ENCODE measurements at regions not wholly inside any gene's neighbourhood (a gene's known extent, or its start where the extent isn't known, plus 50 kb on each side); places are given as distances from the start of the nearest gene placed in this dataset.

DNA sequence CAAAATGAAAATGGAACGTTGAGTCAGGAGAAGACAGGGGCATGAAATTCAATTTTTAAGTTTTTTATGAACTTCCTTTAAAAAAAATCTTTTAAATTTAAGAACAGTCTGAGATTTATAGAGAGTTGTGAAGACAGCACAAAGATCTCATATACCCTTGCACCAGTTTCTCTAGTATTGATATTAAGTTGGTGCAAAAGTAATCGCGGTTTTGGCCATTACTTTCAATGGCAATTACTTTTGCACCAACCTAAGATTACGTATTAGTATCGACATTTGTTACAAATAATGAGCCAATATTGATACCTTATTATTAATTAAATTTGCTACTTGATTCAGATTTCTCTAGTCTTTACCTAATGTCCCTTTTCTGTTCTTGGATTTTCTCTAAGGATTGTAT lies 684.4 kb upstream of the CDH8 start:
- H3K9me3 Mint-ChIP-seq = peaks cover 12% of the 10 kb centered on the region

DNA sequence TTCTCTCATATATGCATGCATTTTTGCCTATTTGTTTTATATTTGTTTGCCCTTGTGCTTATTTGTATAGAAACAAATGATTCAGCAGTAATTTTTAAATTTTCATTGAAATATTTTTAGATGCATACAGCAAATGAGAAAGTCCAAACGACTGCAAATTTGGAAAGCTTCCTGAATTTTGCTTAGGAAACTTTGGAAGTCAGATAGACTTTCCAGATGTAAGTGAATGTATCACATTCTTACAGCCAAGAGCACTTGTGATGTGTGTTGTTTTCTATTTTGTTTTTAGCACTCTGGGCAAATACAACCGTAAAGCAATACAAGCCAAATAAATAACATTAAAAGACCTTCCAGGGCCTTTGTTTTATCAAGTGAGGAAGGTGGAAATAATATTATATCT lies 680.8 kb upstream of the CDH8 start:
- intact Hi-C loops (cut with micrococcal nuclease) = no loop called here
- ATAC-seq (ENCODE audit: low read depth) (no peak), DNase-seq (no peak)
- peaks cover 12% of the 10 kb centered on the region for H3K9me3 Mint-ChIP-seq
- H3K27me3 Mint-ChIP-seq = no peaks in the 10 kb centered on the region
- TF ChIP-seq, protein P1, sequence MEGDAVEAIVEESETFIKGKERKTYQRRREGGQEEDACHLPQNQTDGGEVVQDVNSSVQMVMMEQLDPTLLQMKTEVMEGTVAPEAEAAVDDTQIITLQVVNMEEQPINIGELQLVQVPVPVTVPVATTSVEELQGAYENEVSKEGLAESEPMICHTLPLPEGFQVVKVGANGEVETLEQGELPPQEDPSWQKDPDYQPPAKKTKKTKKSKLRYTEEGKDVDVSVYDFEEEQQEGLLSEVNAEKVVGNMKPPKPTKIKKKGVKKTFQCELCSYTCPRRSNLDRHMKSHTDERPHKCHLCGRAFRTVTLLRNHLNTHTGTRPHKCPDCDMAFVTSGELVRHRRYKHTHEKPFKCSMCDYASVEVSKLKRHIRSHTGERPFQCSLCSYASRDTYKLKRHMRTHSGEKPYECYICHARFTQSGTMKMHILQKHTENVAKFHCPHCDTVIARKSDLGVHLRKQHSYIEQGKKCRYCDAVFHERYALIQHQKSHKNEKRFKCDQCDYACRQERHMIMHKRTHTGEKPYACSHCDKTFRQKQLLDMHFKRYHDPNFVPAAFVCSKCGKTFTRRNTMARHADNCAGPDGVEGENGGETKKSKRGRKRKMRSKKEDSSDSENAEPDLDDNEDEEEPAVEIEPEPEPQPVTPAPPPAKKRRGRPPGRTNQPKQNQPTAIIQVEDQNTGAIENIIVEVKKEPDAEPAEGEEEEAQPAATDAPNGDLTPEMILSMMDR (IDR thresholded peaks at IDR 0.05) = no peak
- H3K4me3 Mint-ChIP-seq = no peak overlapping the region
- no peaks in the 10 kb centered on the region for H3K36me3 Mint-ChIP-seq (ENCODE audit: low read depth)
- H3K4me1 Mint-ChIP-seq = no peaks in the 10 kb centered on the region
- H3K27ac Mint-ChIP-seq = no peak overlapping the region
- POLR2A ChIA-PET = no interaction called here
- CTCF ChIA-PET = no interaction called here

More for the DNA sequence above, 684.4 kb upstream of the CDH8 start:
- H3K27me3 Mint-ChIP-seq = no peaks in the 10 kb centered on the region
- CTCF ChIA-PET = no interaction called here
- no peaks in the 10 kb centered on the region for H3K36me3 Mint-ChIP-seq (ENCODE audit: low read depth)
- DNase-seq (no peak), ATAC-seq (ENCODE audit: low read depth) (no peak)
- no peak overlapping the region for H3K4me3 Mint-ChIP-seq
- intact Hi-C loops (cut with micrococcal nuclease) = no loop called here
- POLR2A ChIA-PET = no interaction called here
- TF ChIP-seq, protein P1 (IDR thresholded peaks at IDR 0.05) = no peak
- H3K4me1 Mint-ChIP-seq = no peaks in the 10 kb centered on the region
- H3K27ac Mint-ChIP-seq = no peak overlapping the region

DNA sequence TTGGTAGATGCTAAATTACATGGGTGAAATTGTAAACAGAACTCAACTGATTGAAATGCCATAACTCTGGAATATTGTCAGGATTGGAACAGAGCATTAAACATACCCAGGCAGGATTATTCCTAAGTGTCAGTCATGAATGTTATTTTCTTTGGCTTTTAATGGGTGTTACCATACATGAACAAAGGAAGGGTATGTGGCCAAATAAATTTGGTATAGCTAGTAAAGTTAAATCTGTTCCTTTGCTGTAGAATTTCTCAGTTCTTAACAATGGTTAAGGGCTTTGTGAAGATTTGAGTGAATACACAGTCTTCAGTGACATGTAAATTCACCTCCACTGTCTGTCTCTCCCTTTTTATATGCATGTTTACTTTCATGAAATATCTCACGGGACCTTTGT lies 679.5 kb upstream of the CDH8 start:
- TF ChIP-seq, protein P1 (IDR thresholded peaks at IDR 0.05) = no peak
- no peak for DNase-seq
- Mint-ChIP-seq H3K27ac (no peak overlapping the region), H3K27me3 (no peaks in the 10 kb centered on the region), H3K36me3 (ENCODE audit: low read depth) (no peaks in the 10 kb centered on the region), H3K9me3 (peaks cover 9% of the 10 kb centered on the region), H3K4me1 (no peaks in the 10 kb centered on the region), H3K4me3 (no peak overlapping the region)
- intact Hi-C loops (cut with micrococcal nuclease) = no loop called here
- ChIA-PET POLR2A (no interaction called here), CTCF (no interaction called here)
- ATAC-seq (ENCODE audit: low read depth) = no peak

DNA sequence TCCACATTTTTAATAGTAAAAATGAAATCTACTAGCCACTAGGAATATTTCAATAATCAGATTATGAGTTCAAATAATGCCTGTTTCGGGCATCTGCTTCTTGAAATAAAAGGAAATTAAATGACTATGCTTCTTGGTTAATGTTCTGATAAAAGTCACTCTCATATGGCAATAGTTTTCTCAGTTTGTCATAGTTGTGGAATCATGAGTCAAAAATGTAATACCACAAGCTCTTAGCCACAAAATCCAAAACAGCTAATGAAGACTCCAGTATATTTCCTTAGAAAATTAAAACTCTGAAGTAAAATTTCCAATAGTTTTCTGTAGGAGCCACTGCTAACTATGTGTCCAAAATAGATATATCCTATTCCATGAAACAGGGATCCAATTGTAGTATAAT lies 676.3 kb upstream of the CDH8 start:
- ATAC-seq (ENCODE audit: low read depth) = no peak
- Mint-ChIP-seq H3K36me3 (ENCODE audit: low read depth) (no peaks in the 10 kb centered on the region), H3K27ac (no peak overlapping the region), H3K27me3 (no peaks in the 10 kb centered on the region), H3K9me3 (peaks cover 4% of the 10 kb centered on the region), H3K4me1 (no peaks in the 10 kb centered on the region), H3K4me3 (no peak overlapping the region)
- TF ChIP-seq, protein P1 (IDR thresholded peaks at IDR 0.05) = no peak
- CTCF ChIA-PET = no interaction called here
- intact Hi-C loops (cut with micrococcal nuclease) = no loop called here
- POLR2A ChIA-PET = no interaction called here
- no peak for DNase-seq

DNA sequence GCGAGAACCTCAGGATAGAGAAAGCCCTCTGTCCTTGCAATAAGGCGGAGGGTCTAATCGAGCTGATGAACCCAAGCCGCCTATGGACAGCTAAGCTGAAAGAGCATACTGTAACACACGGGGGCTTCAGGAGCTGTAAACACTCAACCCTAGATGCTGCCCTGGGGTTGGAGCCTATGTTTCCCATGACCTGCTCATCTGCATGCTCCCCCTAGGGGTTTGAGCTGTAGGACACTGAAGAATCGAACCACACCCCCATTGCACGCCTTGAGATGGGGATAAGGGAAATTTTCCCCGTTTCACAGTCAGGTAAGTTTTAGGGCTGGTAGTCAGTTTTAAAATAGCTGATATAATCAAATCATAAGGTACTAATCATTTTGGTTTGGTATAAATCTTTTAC lies 675.6 kb upstream of the CDH8 start:
- DNase-seq (no peak), ATAC-seq (ENCODE audit: low read depth) (no peak)
- intact Hi-C loops (cut with micrococcal nuclease) = no loop called here
- no peaks in the 10 kb centered on the region for H3K4me1 Mint-ChIP-seq
- CTCF ChIA-PET = no interaction called here
- peaks cover 3% of the 10 kb centered on the region for H3K9me3 Mint-ChIP-seq
- H3K27ac Mint-ChIP-seq = no peak overlapping the region
- no peak overlapping the region for H3K4me3 Mint-ChIP-seq
- POLR2A ChIA-PET = no interaction called here
- H3K36me3 Mint-ChIP-seq (ENCODE audit: low read depth) = no peaks in the 10 kb centered on the region
- H3K27me3 Mint-ChIP-seq = no peaks in the 10 kb centered on the region
- TF ChIP-seq, protein P1 (IDR thresholded peaks at IDR 0.05) = no peak

All from activated B cell treated with CpG ODN at 0.5 μM for 24 hours (primary cell).